H1 (cell line): ENCODE measurements at regions not wholly inside any gene's neighbourhood (a gene's known extent, or its start where the extent isn't known, plus 50 kb on each side); places are given as distances from the start of the nearest gene placed in this dataset.

ENCODE experiments used
- CTCF ChIA-PET: fragments of 300-600 bp; sonication (Branson Sonifier 250); formaldehyde crosslinking; loops from one replicate; lab custom pipeline; 2021; ENCODE audit not compliant: partially characterized antibody; lab: Charles Lee
- POLR2A ChIA-PET: fragments of 300-600 bp; sonication (Branson Sonifier 250); formaldehyde crosslinking; loops from one replicate; lab custom pipeline; 2021; ENCODE audit warnings: inconsistent platforms; ENCODE audit not compliant: partially characterized antibody; lab: Charles Lee
- DNase-seq, 2 experiments: peaks; one replicate each; pipeline versions ENCODE4 v3.0.0 to v3.0.0-alpha.2; 2010 to 2022; ENCODE audit warnings: low spot score in 2 of 2, low read depth in 1 of 2, mixed read lengths in 1 of 2
- FAIRE-seq: peaks from 2 replicates; lab custom pipeline; 2011; peaks lifted over from hg19 to GRCh38; lab: Jason Lieb, UNC
- H2AFZ ChIP-seq: 2 replicates; pipeline ENCODE4 v1.8.1; 2012; ENCODE audit warnings: low read length, inconsistent platforms
- H2AK5ac ChIP-seq: 2 replicates; pipeline ENCODE4 v1.6.1; 2013; ENCODE audit warnings: low read depth, low read length
- H2BK120ac ChIP-seq: replicated peaks from 2 replicates; pipeline ENCODE3; 2013; ENCODE audit warnings: low read depth, low read length, inconsistent platforms
- H2BK12ac ChIP-seq: 2 replicates; pipeline ENCODE4 v1.6.1; 2013; ENCODE audit warnings: low read depth, low read length
- H2BK15ac ChIP-seq: 2 replicates; pipeline ENCODE4 v1.6.1; 2013; ENCODE audit warnings: low read length
- H2BK20ac ChIP-seq: 2 replicates; pipeline ENCODE4 v1.6.1; 2013; ENCODE audit warnings: low read length
- H2BK5ac ChIP-seq: 2 replicates; pipeline ENCODE4 v1.6.1; 2013; ENCODE audit warnings: low read depth, low read length
- H3K14ac ChIP-seq: 2 replicates; pipeline ENCODE4 v1.6.1; 2013; ENCODE audit warnings: inconsistent platforms; ENCODE audit not compliant: insufficient read length
- H3K18ac ChIP-seq: 2 replicates; pipeline ENCODE4 v1.6.1; 2013; ENCODE audit warnings: low read length; ENCODE audit errors: extremely low read depth
- H3K23ac ChIP-seq: 2 replicates; pipeline ENCODE4 v1.6.1; 2013; ENCODE audit warnings: inconsistent platforms; ENCODE audit not compliant: insufficient read length
- H3K23me2 ChIP-seq: 2 replicates; pipeline ENCODE4 v1.6.1; 2013; ENCODE audit warnings: low read depth, low read length
- H3K27ac ChIP-seq: 2 replicates; pipeline ENCODE4 v1.6.1; 2011; ENCODE audit warnings: low read depth, low read length, inconsistent platforms
- H3K27me3 ChIP-seq, 4 experiments: replicated peaks in 1 of 4; 1 replicate in 1 of 4; 2 replicates in 3 of 4; pipeline versions ENCODE4 v1.6.1 to v1.8.1; 2011 to 2013; ENCODE audit warnings: low read length in 3 of 4, mild to moderate bottlenecking in 3 of 4, inconsistent platforms in 2 of 4, mixed read lengths in 2 of 4, moderate library complexity in 1 of 4; ENCODE audit not compliant: control insufficient read depth in 3 of 4, insufficient read depth in 3 of 4; ENCODE audit errors: extremely low read depth in 1 of 4
- H3K36me3 ChIP-seq, 4 experiments: 2 replicates each; pipeline versions ENCODE4 v1.6.1 to v1.8.1; 2011 to 2013; ENCODE audit warnings: mild to moderate bottlenecking in 4 of 4, low read length in 3 of 4, moderate library complexity in 2 of 4, control low read depth in 1 of 4, inconsistent platforms in 1 of 4; ENCODE audit not compliant: insufficient read depth in 4 of 4, control insufficient read depth in 2 of 4
- H3K4ac ChIP-seq: replicated peaks from 2 replicates; pipeline ENCODE3; 2013; ENCODE audit warnings: low read length, low read depth, mixed read lengths, inconsistent platforms; ENCODE audit not compliant: insufficient read length
- H3K4me1 ChIP-seq, 4 experiments: replicated peaks in 1 of 4; 1 replicate in 1 of 4; 2 replicates in 3 of 4; pipeline versions ENCODE4 v1.6.1 to v1.8.1; 2011 to 2013; ENCODE audit warnings: low read length in 3 of 4, inconsistent platforms in 2 of 4, mixed read lengths in 1 of 4; ENCODE audit not compliant: insufficient read depth in 4 of 4, control insufficient read depth in 3 of 4
- H3K4me2 ChIP-seq, 2 experiments: 2 replicates each; pipeline versions ENCODE4 v1.6.1 to v1.8.1; 2011 to 2013; ENCODE audit warnings: low read depth in 2 of 2, low read length in 2 of 2, control low read depth in 1 of 2, inconsistent platforms in 1 of 2, mild to moderate bottlenecking in 1 of 2; ENCODE audit not compliant: insufficient read depth in 1 of 2
- H3K4me3 ChIP-seq, 4 experiments: fragments of 200-600, 300-600 bp in 1 of 4; sonication (generic), shearing (Covaris generic), sonication (Bioruptor Twin) in 1 of 4; 2 replicates each; pipeline versions ENCODE4 v1.5.1 to v1.8.1; 2011 to 2016; ENCODE audit warnings: low read length in 4 of 4, low read depth in 3 of 4, control low read depth in 2 of 4, inconsistent platforms in 2 of 4, mild to moderate bottlenecking in 2 of 4, mixed read lengths in 1 of 4, moderate library complexity in 1 of 4; ENCODE audit not compliant: insufficient read depth in 2 of 4; ENCODE audit errors: extremely low read depth in 1 of 4
- H3K56ac ChIP-seq: replicated peaks from 2 replicates; pipeline ENCODE3; 2013; ENCODE audit warnings: low read depth, mild to moderate bottlenecking, mixed read lengths, low read length, inconsistent platforms; ENCODE audit not compliant: insufficient read length
- H3K79me1 ChIP-seq: 2 replicates; pipeline ENCODE4 v1.6.1; 2013; ENCODE audit warnings: low read depth, low read length, control low read depth
- H3K79me2 ChIP-seq, 2 experiments: 2 replicates each; pipeline versions ENCODE4 v1.6.1 to v1.8.1; 2012 to 2013; ENCODE audit warnings: low read length in 2 of 2, mild to moderate bottlenecking in 2 of 2, inconsistent platforms in 1 of 2; ENCODE audit not compliant: insufficient read depth in 2 of 2, control insufficient read depth in 1 of 2
- H3K9ac ChIP-seq, 4 experiments: replicated peaks in 1 of 4; 1 replicate in 1 of 4; 2 replicates in 3 of 4; pipeline versions ENCODE4 v1.6.1 to v1.8.1; 2011 to 2013; ENCODE audit warnings: low read depth in 3 of 4, low read length in 3 of 4, control low read depth in 2 of 4, mild to moderate bottlenecking in 2 of 4, moderate library complexity in 2 of 4, inconsistent platforms in 1 of 4; ENCODE audit errors: extremely low read depth in 1 of 4
- H3K9me3 ChIP-seq, 2 experiments: 2 replicates each; pipeline versions ENCODE4 v1.6.1 to v1.8.1; 2012 to 2013; ENCODE audit warnings: mild to moderate bottlenecking in 2 of 2, moderate library complexity in 2 of 2, control low read depth in 1 of 2, inconsistent platforms in 1 of 2, low read depth in 1 of 2, low read length in 1 of 2, mixed read lengths in 1 of 2; ENCODE audit not compliant: insufficient read depth in 2 of 2
- H4K20me1 ChIP-seq, 2 experiments: replicated peaks in 1 of 2; 2 replicates each; pipeline versions ENCODE3 to v1.8.1; 2011 to 2013; ENCODE audit warnings: inconsistent platforms in 2 of 2, low read length in 2 of 2, mild to moderate bottlenecking in 1 of 2; ENCODE audit not compliant: insufficient read depth in 2 of 2, control insufficient read depth in 1 of 2
- H4K5ac ChIP-seq: 2 replicates; pipeline ENCODE4 v1.6.1; 2013; ENCODE audit warnings: low read length, low read depth, mixed read lengths, inconsistent platforms; ENCODE audit not compliant: insufficient read length
- H4K8ac ChIP-seq: 2 replicates; pipeline ENCODE4 v1.8.0; 2013; ENCODE audit warnings: mild to moderate bottlenecking, moderate library complexity, low read length, inconsistent platforms; ENCODE audit not compliant: insufficient read depth; ENCODE audit errors: extremely low read depth
- H4K91ac ChIP-seq: replicated peaks from 2 replicates; pipeline ENCODE3; 2013; ENCODE audit warnings: low read length, mixed read lengths, inconsistent platforms; ENCODE audit not compliant: insufficient read length
- EZH2 ChIP-seq: fragments of 200-600 bp; sonication (generic); IDR thresholded peaks from 2 replicates; pipeline ENCODE4 v1.7.1; 2012; ENCODE audit warnings: low read depth, mild to moderate bottlenecking, moderate library complexity, low read length, inconsistent platforms; ENCODE audit not compliant: severe bottlenecking
- FOSL1 ChIP-seq: IDR thresholded peaks from 2 replicates; pipeline ENCODE4 v1.6.1; 2011; ENCODE audit warnings: mild to moderate bottlenecking, low read depth, low read length, moderate library complexity; ENCODE audit not compliant: insufficient read depth
- GTF2F1 ChIP-seq: IDR thresholded peaks from 2 replicates; pipeline ENCODE4 v1.6.1; 2012; ENCODE audit warnings: low read depth, low read length, improper control_type of control experiment, borderline replicate concordance
- PHF8 ChIP-seq: fragments of 200-600 bp; sonication (generic); conservative IDR thresholded peaks from 2 replicates; pipeline ENCODE4 v1.7.1; 2012; ENCODE audit warnings: low read depth, mild to moderate bottlenecking, inconsistent platforms, low read length, moderate library complexity
- POLR2A ChIP-seq, 2 experiments: IDR thresholded peaks; 1 replicate in 1 of 2; 2 replicates in 1 of 2; pipeline ENCODE4 v1.6.1; 2011; ENCODE audit warnings: low read depth in 2 of 2, low read length in 2 of 2, mild to moderate bottlenecking in 2 of 2; ENCODE audit errors: control extremely low read depth in 1 of 2
- POU5F1 ChIP-seq: IDR thresholded peaks from 2 replicates; pipeline ENCODE4 v1.6.1; 2011; ENCODE audit warnings: low read depth, mild to moderate bottlenecking, low read length, moderate library complexity
- RXRA ChIP-seq: IDR thresholded peaks from 2 replicates; pipeline ENCODE4 v1.6.1; 2011; ENCODE audit warnings: low read depth, mild to moderate bottlenecking, low read length, moderate library complexity; ENCODE audit not compliant: insufficient read depth
- SP1 ChIP-seq: IDR thresholded peaks from 2 replicates; pipeline ENCODE4 v1.6.1; 2011; ENCODE audit warnings: low read depth, low read length
- YY1 ChIP-seq: IDR thresholded peaks from 2 replicates; pipeline ENCODE4 v1.6.1; 2011; ENCODE audit warnings: low read depth, mild to moderate bottlenecking, low read length
- WGBS, 2 experiments: shearing (Covaris generic) in 1 of 2; methylation state at CpG; one replicate each; pipeline versions ENCODE4 v1.1.6 to v1.1.7; 2013 to 2015; ENCODE audit warnings: low lambda C conversion rate in 2 of 2, mixed read lengths in 2 of 2, inconsistent platforms in 1 of 2, low coverage in 1 of 2, missing lambda C conversion rate in 1 of 2; ENCODE audit not compliant: insufficient replicate concordance in 2 of 2, insufficient coverage in 1 of 2, insufficient read length in 1 of 2; ENCODE audit errors: extremely low coverage in 1 of 2, missing lambda C conversion rate in 1 of 2; 5-methylcytosine and 5-hydroxymethylcytosine counted together

DNA sequence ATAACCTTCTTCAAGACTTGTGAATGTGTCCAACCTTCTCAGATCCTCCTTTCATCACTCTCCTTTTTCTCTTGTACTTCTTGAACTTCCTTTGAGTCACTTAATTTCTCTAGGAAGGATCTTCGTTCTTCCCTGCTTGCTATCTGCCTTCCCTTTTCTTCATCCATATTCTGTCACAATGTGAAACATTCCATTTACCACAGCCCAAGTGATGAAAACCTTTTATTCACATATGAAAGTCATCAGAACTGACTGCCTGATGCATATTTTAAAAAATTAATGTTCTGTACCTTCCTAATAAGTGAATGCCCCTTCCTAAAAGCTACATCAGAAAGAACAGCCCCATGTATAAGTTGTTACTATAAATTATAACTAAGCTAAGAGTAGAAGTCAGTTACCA, 520.4 kb upstream of the LUZP2 start:
- no peaks in the 10 kb centered on the region for H3K79me1 ChIP-seq
- no peak for FAIRE-seq

More for the DNA sequence above, 520.4 kb upstream of the LUZP2 start:
- Histone ChIP-seq H2AK5ac (no peak overlapping the region), H3K4me2 (no peak overlapping the region), H2AFZ (no peak overlapping the region), H3K9me3 (no peaks in the 10 kb centered on the region), H3K23ac (no peak overlapping the region), H3K79me2 (no peaks in the 10 kb centered on the region), H4K5ac (no peak overlapping the region), H4K8ac (no peak overlapping the region), H3K56ac (no peak overlapping the region), H3K9ac (no peak overlapping the region), H2BK5ac (no peak overlapping the region), H3K27ac (no peak overlapping the region), H4K91ac (no peak overlapping the region), H4K20me1 (no peaks in the 10 kb centered on the region), H2BK15ac (no peak overlapping the region), H2BK20ac (no peak overlapping the region), H2BK120ac (no peak overlapping the region), H3K18ac (no peak overlapping the region), H3K23me2 (no peaks in the 10 kb centered on the region), H3K14ac (no peak overlapping the region), H3K4ac (no peak overlapping the region), H3K36me3 (no peaks in the 10 kb centered on the region), H3K4me3 (no peak overlapping the region), H2BK12ac (no peak overlapping the region), H3K4me1 (peaks cover 0 to 2% (median 0%) of the 10 kb centered on the region in 4 experiments; a peak in 1 of 7 replicates), H3K27me3 (peaks cover 0 to 1% (median 0%) of the 10 kb centered on the region in 4 experiments; a peak in 1 of 7 replicates)
- CTCF ChIA-PET, result no interaction called here
- DNase-seq, result no peak
- WGBS, 2 experiments, result 64% methylated on average over 1 of the region's 1 CpG; no CpG with 5 or more reads in 1 of the 2 experiments
- POLR2A ChIA-PET, result no interaction called here
- TF ChIP-seq SP1 (no peak), POLR2A (IDR thresholded peaks at IDR 0.05; ENCODE audit: control extremely low read depth in 1 of 2, low read depth in 2 of 2, low read length in 2 of 2) (no peak), EZH2 (no peak), FOSL1 (no peak), GTF2F1 (no peak), RXRA (no peak), YY1 (no peak), POU5F1 (no peak), PHF8 (no peak)
